Esophagus muscularis mucosa (tissue), 4 donors: ENCODE measurements at regions not wholly inside any gene's neighbourhood (a gene's known extent, or its start where the extent isn't known, plus 50 kb on each side); places are given as distances from the start of the nearest gene placed in this dataset.

Experiments used
- DNase-seq: peaks from one replicate; pipeline ENCODE4 v3.0.0-alpha.2; 2017; ENCODE audit errors: extremely low spot score
- H3K27ac ChIP-seq, 4 donors: fragments of 200-600 bp; sonication (generic); replicated peaks in 1 of 4; 1 replicate in 3 of 4; 2 replicates in 1 of 4; pipeline ENCODE4 v1.5.1; 2016 to 2019; ENCODE audit warnings: mild to moderate bottlenecking in 1 of 4
- H3K27me3 ChIP-seq, 4 donors: fragments of 200-600 bp; sonication (generic); one replicate each; pipeline versions ENCODE4 v1.5.1 to v1.6.0; 2016 to 2019
- H3K36me3 ChIP-seq, 4 donors: fragments of 200-600 bp; sonication (generic); one replicate each; pipeline ENCODE4 v1.5.1; 2016 to 2019
- H3K4me1 ChIP-seq, 4 donors: fragments of 200-600 bp; sonication (generic); one replicate each; pipeline ENCODE4 v1.5.1; 2016 to 2019
- H3K4me3 ChIP-seq, 4 donors: fragments of 200-600 bp; sonication (generic); 1 replicate in 2 of 4; 2 replicates in 2 of 4; pipeline ENCODE4 v1.5.1; 2016 to 2019; ENCODE audit warnings: mild to moderate bottlenecking in 4 of 4, moderate library complexity in 1 of 4
- H3K9me3 ChIP-seq, 4 donors: fragments of 200-600 bp; sonication (generic); 1 replicate in 3 of 4; 2 replicates in 1 of 4; pipeline ENCODE4 v1.5.1; 2016 to 2019
- EP300 ChIP-seq: sonication (generic); formaldehyde crosslinking; IDR thresholded peaks from one replicate; pipeline ENCODE4 v1.6.1; 2017; ENCODE audit warnings: antibody characterized with exemption
- POLR2A ChIP-seq: fragments of 450-650 bp; IDR thresholded peaks from one replicate; pipeline ENCODE4 v1.6.1; 2017; ENCODE audit warnings: antibody characterized with exemption, moderate library complexity, mild to moderate bottlenecking, low read depth
- POLR2AphosphoS5 ChIP-seq, 2 donors: sonication (generic); formaldehyde crosslinking; IDR thresholded peaks; one replicate each; pipeline ENCODE4 v1.6.1; 2017; ENCODE audit warnings: antibody characterized with exemption in 2 of 2
- WGBS: methylation state at CpG from one replicate; pipeline ENCODE4 v1.1.5; 2018; 5-methylcytosine and 5-hydroxymethylcytosine counted together
- intact Hi-C: fragments of 100-400 bp; cut with DNase I; formaldehyde crosslinking; loops from one replicate; pipeline ENCODE4 v1.15.1; 2023
- TF ChIP-seq, protein P1 (sequence below), 3 experiments: fragments of 200-600 bp in 2 of 3; fragments of 450-650 bp in 1 of 3; sonication (generic) in 2 of 3; IDR thresholded peaks; one replicate each; pipeline ENCODE4 v1.5.1; 2017 to 2019; ENCODE audit warnings: antibody characterized with exemption in 3 of 3, mild to moderate bottlenecking in 2 of 3, moderate library complexity in 1 of 3

GRCh38 chr3:145865399-145866018 lies 295.5 kb downstream of the PLOD2 start:
- Histone ChIP-seq H3K9me3 (no peaks in the 10 kb centered on the region), H3K4me1 (peaks cover 0 to 18% (median 11%) of the 10 kb centered on the region in 4 donors), H3K27ac (no peak overlapping the region), H3K27me3 (no peaks in the 10 kb centered on the region), H3K4me3 (no peak overlapping the region), H3K36me3 (no peaks in the 10 kb centered on the region)
- WGBS: 38% methylated on average over 4 of the region's 4 CpGs
- TF ChIP-seq, protein P1, sequence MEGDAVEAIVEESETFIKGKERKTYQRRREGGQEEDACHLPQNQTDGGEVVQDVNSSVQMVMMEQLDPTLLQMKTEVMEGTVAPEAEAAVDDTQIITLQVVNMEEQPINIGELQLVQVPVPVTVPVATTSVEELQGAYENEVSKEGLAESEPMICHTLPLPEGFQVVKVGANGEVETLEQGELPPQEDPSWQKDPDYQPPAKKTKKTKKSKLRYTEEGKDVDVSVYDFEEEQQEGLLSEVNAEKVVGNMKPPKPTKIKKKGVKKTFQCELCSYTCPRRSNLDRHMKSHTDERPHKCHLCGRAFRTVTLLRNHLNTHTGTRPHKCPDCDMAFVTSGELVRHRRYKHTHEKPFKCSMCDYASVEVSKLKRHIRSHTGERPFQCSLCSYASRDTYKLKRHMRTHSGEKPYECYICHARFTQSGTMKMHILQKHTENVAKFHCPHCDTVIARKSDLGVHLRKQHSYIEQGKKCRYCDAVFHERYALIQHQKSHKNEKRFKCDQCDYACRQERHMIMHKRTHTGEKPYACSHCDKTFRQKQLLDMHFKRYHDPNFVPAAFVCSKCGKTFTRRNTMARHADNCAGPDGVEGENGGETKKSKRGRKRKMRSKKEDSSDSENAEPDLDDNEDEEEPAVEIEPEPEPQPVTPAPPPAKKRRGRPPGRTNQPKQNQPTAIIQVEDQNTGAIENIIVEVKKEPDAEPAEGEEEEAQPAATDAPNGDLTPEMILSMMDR (IDR thresholded peaks at IDR 0.05): no peak
- TF ChIP-seq EP300 (no peak), POLR2A (no peak), POLR2AphosphoS5 (IDR thresholded peaks at IDR 0.05) (no peak)
- intact Hi-C loops: no loop called here
- DNase-seq: no peak

DNA sequence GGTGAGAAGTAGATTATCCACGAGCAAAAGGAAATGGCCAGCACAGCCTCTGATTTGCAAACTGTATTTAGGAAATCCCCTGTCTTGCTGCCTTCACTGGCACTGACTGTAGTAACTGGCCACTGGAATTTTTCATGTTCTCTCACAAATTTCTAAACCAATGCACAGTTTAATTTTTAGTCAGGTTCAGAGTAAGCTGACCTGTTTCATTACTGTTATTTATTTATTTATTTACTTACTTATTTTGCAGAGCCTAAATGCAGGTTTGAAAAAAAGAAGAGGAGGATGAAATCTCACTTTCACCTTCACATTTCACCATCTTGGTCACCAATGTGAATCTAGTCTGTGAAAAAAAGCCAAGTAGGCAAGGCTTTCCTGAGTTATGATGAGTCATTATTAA lies 291.0 kb downstream of the PLOD2 start:
- Histone ChIP-seq H3K9me3 (peaks cover 0 to 4% (median 0%) of the 10 kb centered on the region in 4 donors), H3K36me3 (no peaks in the 10 kb centered on the region), H3K4me3 (no peak overlapping the region), H3K27ac (no peak overlapping the region), H3K27me3 (no peaks in the 10 kb centered on the region), H3K4me1 (peaks cover 0 to 12% (median 10%) of the 10 kb centered on the region in 4 donors)
- 31% methylated on average over 1 of the region's 1 CpG for WGBS
- intact Hi-C loops: no loop called here
- no peak for DNase-seq
- TF ChIP-seq, protein P1 (IDR thresholded peaks at IDR 0.05): no peak

GRCh38 chr3:145882436-145882835 lies 278.5 kb downstream of the PLOD2 start:
- 75% methylated on average over 2 of the region's 2 CpGs for WGBS
- TF ChIP-seq, protein P1 (IDR thresholded peaks at IDR 0.05): no peak
- TF ChIP-seq POLR2AphosphoS5 (IDR thresholded peaks at IDR 0.05) (no peak), EP300 (no peak), POLR2A (no peak)
- intact Hi-C loops: no loop called here
- Histone ChIP-seq H3K4me1 (peaks cover 0 to 5% (median 0%) of the 10 kb centered on the region in 4 donors), H3K36me3 (no peaks in the 10 kb centered on the region), H3K27ac (no peak overlapping the region), H3K9me3 (no peaks in the 10 kb centered on the region), H3K27me3 (no peaks in the 10 kb centered on the region), H3K4me3 (no peak overlapping the region)
- no peak for DNase-seq

GRCh38 chr3:145889730-145890129 lies 271.3 kb downstream of the PLOD2 start:
- Histone ChIP-seq H3K4me3 (no peak overlapping the region), H3K4me1 (peaks cover 0 to 5% (median 0%) of the 10 kb centered on the region in 4 donors), H3K36me3 (no peaks in the 10 kb centered on the region), H3K9me3 (no peaks in the 10 kb centered on the region), H3K27ac (no peak overlapping the region), H3K27me3 (no peaks in the 10 kb centered on the region)
- DNase-seq: no peak
- 80% methylated on average over 2 of the region's 2 CpGs for WGBS
- no peak for TF ChIP-seq EP300
- no peak for TF ChIP-seq POLR2AphosphoS5 (IDR thresholded peaks at IDR 0.05)
- no peak for TF ChIP-seq POLR2A
- TF ChIP-seq, protein P1 (IDR thresholded peaks at IDR 0.05): no peak
- intact Hi-C loops: no loop called here

DNA sequence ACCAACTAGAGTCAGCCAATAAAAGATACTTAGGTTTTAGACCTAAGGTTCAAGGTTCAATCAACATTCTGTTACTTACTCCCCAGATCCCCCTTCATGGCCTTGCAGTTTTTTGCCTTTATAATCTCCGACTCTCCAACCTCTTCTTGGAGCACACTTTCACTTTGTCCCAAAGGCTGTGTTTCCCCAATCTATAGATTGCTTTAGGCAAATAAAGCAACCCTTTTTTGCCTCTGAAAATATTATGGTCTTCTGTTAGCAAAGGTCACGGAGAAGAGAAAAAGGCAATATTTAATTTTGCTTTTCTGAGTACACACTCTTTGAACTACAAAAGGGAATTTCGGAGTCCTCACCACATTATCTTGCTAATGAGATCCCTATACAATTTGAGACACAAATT lies 268.1 kb downstream of the PLOD2 start:
- intact Hi-C loops: no loop called here
- H3K4me3 ChIP-seq: no peak overlapping the region
- peaks cover 0 to 4% (median 0%) of the 10 kb centered on the region in 4 donors for H3K4me1 ChIP-seq
- no peaks in the 10 kb centered on the region for H3K36me3 ChIP-seq
- H3K27me3 ChIP-seq: no peaks in the 10 kb centered on the region
- H3K27ac ChIP-seq: no peak overlapping the region
- DNase-seq: no peak
- no peaks in the 10 kb centered on the region for H3K9me3 ChIP-seq
- 85% methylated on average over 3 of the region's 3 CpGs for WGBS
- TF ChIP-seq EP300: no peak
- TF ChIP-seq, protein P1 (IDR thresholded peaks at IDR 0.05): no peak
- no peak for TF ChIP-seq POLR2AphosphoS5 (IDR thresholded peaks at IDR 0.05)
- no peak for TF ChIP-seq POLR2A
